ENCODE measurements at regions not wholly inside any gene's neighbourhood (a gene's known extent, or its start where the extent isn't known, plus 50 kb on each side); places are given as distances from the start of the nearest gene placed in this dataset.

DNA sequence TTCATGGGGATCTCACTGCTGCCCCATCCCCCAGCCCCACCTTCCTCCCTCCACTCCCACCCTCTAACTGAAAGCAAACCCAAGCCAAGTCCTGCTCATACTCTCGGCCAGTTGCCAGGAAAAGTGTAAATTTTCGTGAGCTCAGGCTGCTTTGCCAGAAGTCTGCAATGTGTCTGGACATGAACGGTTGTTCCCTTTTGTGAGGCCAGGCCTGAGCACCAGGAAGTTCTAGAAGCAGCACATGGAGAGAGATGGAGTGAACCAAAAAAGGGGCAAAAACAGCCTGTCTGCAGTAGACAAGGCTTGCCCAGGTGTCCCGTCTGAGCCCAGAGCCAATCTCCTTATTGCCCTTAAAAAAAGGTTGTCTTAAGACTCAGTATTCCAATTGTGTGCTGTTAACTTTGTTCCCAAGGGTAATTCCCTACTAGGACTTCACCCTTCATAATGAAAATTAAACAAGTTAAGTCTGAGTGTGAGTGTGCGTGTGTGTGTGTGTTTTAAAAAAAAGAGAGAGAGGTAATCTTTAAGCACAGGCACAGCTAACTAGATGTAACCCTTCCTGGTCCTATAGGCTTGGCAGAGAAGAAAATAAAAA, 247.1 kb downstream of the BCL11A start:
- TF ChIP-seq GATA1 (IDR thresholded peaks at IDR 0.05; ENCODE audit: low read depth, low read length) (no peak), POLR2A (IDR thresholded peaks at IDR 0.05; ENCODE audit: low read length) (no peak)
- no peak for DNase-seq

DNA sequence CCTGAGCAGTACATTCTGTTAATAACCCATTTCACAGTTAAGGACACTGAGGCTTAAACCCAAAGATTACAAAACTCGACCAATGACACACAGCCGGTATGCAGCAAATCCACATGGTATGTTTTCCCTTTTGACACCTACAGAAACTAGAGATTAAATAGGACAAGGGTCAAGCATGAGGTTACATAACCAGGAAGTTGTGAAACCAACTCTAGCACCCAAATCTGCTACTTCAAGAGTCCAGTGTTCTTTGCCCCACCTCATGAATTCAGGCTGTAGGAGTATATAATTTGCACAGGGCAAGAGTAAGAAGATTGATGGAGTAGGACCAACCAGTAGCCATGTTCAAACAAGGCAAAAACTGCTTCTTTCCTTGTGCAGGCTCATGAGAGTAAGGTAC, 249.8 kb downstream of the BCL11A start:
- TF ChIP-seq GATA1 (IDR thresholded peaks at IDR 0.05; ENCODE audit: low read depth, low read length) (no peak), POLR2A (IDR thresholded peaks at IDR 0.05; ENCODE audit: low read length) (no peak)
- no peak for DNase-seq

DNA sequence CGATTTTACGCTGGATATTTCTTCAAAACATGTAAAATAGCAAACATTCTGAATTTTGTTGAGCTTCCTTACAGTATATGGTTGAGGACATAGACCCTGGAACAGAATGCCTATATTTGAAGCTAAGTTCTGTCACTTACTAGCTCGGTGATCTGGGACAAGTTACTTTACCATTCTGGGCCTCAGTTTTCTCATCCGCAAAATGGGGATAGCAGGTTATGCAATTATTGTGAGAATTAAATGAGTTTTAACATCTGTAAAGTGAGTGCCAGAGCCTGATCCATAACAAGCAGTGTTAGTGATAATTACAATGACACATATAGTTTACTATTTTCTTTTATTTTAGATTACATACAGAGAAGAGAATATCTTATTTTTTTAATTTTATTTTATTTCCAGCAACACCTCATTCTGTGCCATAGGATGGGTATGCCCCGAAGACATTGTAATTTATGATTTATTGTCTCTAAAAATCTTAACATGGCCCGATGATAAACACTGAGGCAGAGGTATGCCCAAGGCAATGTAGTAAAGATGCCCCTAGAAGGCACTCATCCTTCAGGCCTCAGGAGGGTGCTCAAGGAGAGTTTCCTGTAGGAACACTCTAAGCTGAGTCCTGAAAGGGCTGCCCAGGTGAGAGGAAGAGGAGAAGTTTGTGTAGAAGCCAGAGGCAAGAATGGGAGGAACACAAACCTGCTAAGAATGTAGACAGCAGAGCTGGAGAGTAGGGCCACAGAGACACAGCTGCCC, 250.9 kb downstream of the BCL11A start:
- no peak for TF ChIP-seq GATA1 (IDR thresholded peaks at IDR 0.05; ENCODE audit: low read depth, low read length)
- TF ChIP-seq POLR2A (IDR thresholded peaks at IDR 0.05; ENCODE audit: low read length): no peak
- no peak for DNase-seq

DNA sequence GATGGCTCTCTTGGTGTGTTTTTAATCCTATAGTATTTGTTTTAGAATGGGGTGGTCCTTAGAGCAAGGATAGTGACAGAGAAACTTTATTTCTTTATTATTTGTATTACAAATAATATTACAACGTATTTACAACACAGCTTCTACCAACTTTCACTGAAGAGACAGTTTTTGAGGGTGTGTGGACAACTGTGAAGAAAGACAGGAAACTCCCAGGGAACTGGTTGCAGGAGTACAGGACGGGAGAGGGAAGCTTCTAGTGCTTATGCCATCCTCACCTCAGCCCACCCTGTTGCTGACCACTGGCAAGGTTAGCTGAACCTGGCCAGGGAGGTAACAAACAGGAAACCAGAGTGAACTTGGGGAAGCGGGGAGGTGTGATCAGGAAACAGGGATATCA, 251.7 kb downstream of the BCL11A start:
- TF ChIP-seq POLR2A (IDR thresholded peaks at IDR 0.05; ENCODE audit: low read length) (no peak), GATA1 (IDR thresholded peaks at IDR 0.05; ENCODE audit: low read depth, low read length) (no peak)
- no peak for DNase-seq

DNA sequence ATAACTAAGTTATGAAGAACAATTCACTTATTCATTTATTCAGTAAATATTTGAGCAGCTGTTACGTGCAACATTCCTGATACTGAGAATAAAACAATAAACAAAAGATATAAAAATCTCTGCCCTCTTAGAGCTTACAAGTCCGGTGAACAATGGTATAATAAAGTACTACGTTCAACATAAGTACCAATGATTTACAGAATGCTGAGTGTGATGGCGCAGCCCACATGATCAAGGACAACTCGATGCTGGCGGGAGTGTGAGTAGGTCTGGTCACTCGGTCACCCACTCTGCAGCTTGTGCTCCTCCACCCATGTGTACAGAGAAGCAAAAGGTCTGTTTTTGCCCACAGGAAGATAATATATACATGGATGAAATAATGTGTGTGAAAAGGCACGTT, 254.3 kb downstream of the BCL11A start:
- no peak for TF ChIP-seq POLR2A (IDR thresholded peaks at IDR 0.05; ENCODE audit: low read length)
- TF ChIP-seq GATA1 (IDR thresholded peaks at IDR 0.05; ENCODE audit: low read depth, low read length): no peak

DNA sequence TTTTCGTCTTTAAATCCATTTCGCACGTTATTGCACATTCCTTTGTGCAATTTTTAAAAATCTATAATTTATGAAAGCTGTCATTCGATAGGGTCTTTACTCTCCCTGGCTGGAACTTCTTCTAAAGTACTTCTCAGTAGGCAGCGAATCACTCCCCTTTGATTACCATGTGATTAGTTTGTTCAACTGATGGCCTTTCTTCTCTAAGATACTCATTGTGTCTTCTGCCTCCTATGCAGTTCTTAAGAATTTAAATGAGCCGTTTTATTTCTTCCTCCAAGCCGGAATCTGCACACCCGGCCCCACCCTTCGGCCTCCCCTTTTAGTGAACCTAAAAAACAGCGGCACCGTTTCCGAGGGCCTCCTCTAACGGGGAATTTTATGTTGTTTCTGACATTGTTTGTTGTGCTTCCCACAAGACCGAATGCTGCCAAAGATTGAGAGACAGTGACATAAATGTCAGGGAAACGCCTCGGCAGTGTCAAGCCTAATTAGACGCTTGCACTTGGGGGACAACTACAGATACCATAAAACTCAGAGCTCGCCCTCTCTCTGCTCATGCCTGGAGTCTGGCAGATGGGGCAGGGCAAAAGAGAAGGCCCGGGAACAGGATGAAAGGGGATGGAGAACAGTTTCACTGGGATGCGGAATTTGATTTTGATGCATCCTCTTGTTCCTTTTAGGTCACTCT, 255.3 kb downstream of the BCL11A start:
- no peak for TF ChIP-seq GATA1 (IDR thresholded peaks at IDR 0.05; ENCODE audit: low read depth, low read length)
- TF ChIP-seq POLR2A (IDR thresholded peaks at IDR 0.05; ENCODE audit: low read length): no peak
- no peak for DNase-seq

More for the DNA sequence above, 254.3 kb downstream of the BCL11A start:
- DNase-seq: no peak

DNA sequence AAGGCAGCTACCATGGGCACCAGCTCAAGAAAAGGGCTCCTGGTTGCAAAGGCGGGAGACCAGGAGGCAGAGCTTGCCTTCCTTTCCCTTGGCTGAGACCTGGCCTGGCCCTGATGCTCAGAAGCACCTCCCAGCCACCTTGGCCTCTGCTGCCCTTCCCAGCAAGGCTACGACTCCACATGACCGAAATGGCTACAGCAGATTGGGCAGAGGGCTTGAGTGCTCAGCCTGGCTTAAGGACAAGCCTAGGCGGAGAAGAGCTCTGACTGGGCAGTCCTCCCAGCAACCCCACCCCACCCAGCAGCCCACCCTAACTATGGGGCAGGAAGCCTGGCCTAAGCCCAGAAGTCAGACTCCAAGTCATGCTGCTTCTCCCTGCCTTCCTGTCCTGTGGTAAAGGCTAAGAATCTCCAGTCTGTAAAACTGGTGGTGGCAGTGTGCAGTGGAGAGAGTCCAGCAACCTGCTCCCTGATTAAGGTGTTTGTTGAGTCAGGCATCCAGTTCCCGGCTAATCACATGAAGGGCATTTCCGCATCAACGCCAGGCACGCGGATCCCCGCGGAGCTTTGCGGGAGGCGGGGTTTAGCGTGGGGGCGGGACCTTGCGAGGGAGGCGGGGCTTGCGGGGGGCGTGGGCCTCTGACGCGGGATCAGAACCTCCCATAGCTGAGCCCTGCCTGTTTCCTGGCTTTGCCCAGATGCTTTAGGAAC, 256.0 kb downstream of the BCL11A start:
- DNase-seq: peak in 1 of 2 experiments; percentile 17
- TF ChIP-seq GATA1 (IDR thresholded peaks at IDR 0.05; ENCODE audit: low read depth, low read length) (no peak), POLR2A (IDR thresholded peaks at IDR 0.05; ENCODE audit: low read length) (no peak)

DNA sequence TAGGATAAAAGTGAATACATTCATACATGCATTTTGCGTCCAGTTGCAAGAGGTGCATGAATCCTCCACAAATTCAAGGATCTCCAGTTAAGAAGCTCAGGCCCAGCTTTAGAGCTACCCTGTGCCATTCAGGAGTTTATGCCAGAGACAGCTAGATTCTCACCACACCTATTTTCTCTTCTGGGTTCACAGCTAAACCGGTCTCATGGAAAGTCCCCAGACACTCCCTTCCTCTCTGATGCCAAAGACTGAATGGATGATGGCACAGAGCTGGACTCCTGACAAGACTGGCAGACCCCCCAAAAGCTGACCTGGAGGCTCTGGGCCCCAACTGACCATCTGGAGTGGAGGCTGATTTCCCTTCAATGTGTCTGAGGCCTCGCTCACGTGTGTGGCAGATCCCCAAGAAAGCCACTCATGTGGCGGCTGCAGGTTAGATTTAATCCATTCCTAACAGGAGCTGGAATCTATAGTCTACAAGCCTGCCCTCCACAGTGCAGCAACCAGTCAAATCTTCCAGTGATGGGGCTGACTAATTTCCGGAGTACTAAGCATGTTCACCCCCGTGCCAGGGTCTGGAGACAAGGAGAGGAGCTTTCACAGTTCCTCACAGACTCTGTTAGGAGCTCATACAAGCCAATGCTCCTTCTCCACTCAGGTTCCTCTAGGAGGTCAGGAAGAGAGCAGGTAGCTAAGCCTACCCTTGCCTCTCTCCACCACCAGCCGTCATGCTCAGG, 257.1 kb downstream of the BCL11A start:
- no peak for DNase-seq
- no peak for TF ChIP-seq POLR2A (IDR thresholded peaks at IDR 0.05; ENCODE audit: low read length)
- TF ChIP-seq GATA1 (IDR thresholded peaks at IDR 0.05; ENCODE audit: low read depth, low read length): no peak

DNA sequence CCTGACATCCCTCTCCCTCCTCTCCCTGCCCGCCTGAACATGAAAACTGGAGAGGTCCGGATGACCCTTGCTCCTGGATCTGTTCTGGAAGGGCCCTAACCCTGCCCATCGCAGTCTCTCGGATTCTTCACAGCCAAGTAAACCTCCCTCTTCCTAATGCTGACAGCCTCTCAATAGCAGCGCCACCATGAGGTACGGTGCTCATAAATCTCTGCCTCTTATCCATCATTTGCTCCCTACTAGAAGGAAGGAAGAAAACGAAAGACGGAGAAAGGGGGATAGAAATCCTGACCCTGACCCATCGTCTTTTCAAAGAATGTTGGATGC, 257.9 kb downstream of the BCL11A start:
- DNase-seq: no peak
- TF ChIP-seq POLR2A (IDR thresholded peaks at IDR 0.05; ENCODE audit: low read length): no peak
- TF ChIP-seq GATA1 (IDR thresholded peaks at IDR 0.05; ENCODE audit: low read depth, low read length): no peak

DNA sequence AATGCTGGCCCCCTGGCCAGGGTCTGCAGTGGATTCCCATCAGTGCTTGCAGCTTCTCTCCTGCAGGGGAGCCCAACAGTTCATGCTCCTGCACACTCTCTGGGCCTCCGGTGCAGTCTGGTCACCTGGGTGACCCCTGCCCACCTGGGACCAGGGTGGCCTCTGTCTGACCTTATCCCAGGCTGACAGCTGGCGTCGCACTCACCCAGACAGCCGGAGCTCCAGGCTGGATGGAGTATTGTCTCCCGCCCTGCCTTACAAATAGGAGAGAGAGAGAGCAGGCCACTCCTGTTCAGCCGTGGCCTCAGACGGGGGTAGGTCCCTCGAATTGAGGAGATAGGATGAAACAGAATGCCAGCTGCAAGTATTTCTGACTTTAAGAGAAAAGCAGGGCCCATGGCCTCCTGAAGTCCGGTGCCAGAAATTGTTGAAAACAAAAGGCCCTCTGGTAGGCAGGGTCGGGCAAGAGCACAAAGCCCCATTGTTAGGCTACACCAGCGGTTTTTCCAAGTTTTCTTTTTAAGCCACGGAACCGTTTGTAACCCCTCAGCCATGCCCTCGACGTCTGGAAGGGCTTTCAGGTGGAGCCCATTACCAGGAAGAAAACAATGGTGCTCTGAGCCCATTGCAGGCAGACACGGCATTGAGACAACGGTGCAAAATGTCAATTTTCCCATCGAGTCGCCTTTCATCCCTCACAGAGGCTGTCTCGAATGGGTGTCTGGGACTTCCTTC, 258.4 kb downstream of the BCL11A start:
- DNase-seq: no peak
- TF ChIP-seq GATA1 (IDR thresholded peaks at IDR 0.05; ENCODE audit: low read depth, low read length) (no peak), POLR2A (IDR thresholded peaks at IDR 0.05; ENCODE audit: low read length) (no peak)

DNA sequence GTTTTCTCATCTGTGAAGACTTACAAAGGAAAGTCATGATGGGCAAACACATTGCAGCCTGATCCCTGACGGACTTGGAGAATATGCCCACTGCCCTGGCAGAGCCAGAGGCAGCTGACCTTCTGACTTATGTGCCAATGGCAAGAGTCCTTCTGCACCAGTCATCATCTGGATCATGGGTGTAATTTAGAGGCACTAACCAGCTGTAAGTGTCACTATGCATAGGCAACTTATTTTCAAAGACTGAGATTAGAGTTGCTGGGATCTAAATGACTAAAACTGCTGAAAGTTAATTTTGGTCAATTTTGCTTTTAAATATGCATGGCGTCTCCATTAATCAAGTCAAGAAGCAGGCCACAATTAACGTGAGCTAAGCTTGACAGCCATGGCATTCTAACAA, 261.2 kb downstream of the BCL11A start:
- DNase-seq: no peak
- no peak for TF ChIP-seq GATA1 (IDR thresholded peaks at IDR 0.05; ENCODE audit: low read depth, low read length)
- TF ChIP-seq POLR2A (IDR thresholded peaks at IDR 0.05; ENCODE audit: low read length): no peak

DNA sequence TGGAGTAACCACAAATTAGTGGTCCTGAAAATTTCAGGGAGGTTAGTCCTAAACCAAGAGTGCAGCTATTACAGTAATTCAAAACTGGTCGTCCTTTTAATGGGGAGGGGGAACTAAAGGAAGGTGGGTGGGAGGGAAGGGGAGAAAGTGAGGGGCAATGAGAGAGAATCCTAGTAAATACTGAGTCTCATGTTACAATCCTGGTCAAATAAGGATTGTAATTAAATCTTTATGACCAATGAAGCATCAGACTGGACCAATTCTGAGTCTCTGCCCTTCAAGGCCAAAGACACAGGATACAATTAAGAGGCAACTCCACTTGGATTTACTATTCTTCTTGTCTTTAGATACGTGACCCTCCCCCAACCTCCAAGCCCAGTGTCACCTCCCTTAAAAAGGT, 262.9 kb downstream of the BCL11A start:
- no peak for DNase-seq
- TF ChIP-seq POLR2A (IDR thresholded peaks at IDR 0.05; ENCODE audit: low read length) (no peak), GATA1 (IDR thresholded peaks at IDR 0.05; ENCODE audit: low read depth, low read length) (no peak)
